Activated CD4-positive, CD25-positive, alpha-beta regulatory T cell treated with anti-CD3 and anti-CD28 coated beads, Interleukin-2, amount 50 U/mL, for 72 hours (primary cell): ENCODE measurements at regions not wholly inside any gene's neighbourhood (a gene's known extent, or its start where the extent isn't known, plus 50 kb on each side); places are given as distances from the start of the nearest gene placed in this dataset.
A peak's percentile ranks its signal among the peaks of the same experiment; 100 is the strongest.

Source experiments
- DNase-seq: peaks from one replicate; pipeline ENCODE4 v3.0.0; 2021

GRCh38 chr1:239896569-239896968 lies 195.1 kb upstream of the FMN2 start:
- no peak for DNase-seq

GRCh38 chr1:239896980-239897379 lies 194.7 kb upstream of the FMN2 start:
- DNase-seq: no peak

GRCh38 chr1:239897458-239897857 lies 194.2 kb upstream of the FMN2 start:
- no peak for DNase-seq

- DNase-seq: peak; percentile 64
Observed at GRCh38 chr1:239898062-239898730, 193.5 kb upstream of the FMN2 start.

- DNase-seq: no peak
Observed at GRCh38 chr1:239899747-239900146, 191.9 kb upstream of the FMN2 start.

- no peak for DNase-seq
Observed at GRCh38 chr1:239906394-239906793, 185.3 kb upstream of the FMN2 start.

GRCh38 chr1:239909898-239910297 lies 181.8 kb upstream of the FMN2 start:
- no peak for DNase-seq

GRCh38 chr1:239912471-239912870 lies 179.2 kb upstream of the FMN2 start:
- no peak for DNase-seq

- no peak for DNase-seq
Observed at GRCh38 chr1:239913141-239913585, 178.5 kb upstream of the FMN2 start.

GRCh38 chr1:239914751-239915231 lies 176.9 kb upstream of the FMN2 start:
- no peak for DNase-seq

GRCh38 chr1:239918634-239919033 lies 173.0 kb upstream of the FMN2 start:
- DNase-seq: no peak

- no peak for DNase-seq
Observed at GRCh38 chr1:239920214-239920613, 171.5 kb upstream of the FMN2 start.

GRCh38 chr1:239922778-239923522 lies 168.7 kb upstream of the FMN2 start:
- no peak for DNase-seq

GRCh38 chr1:239924741-239925350 lies 166.8 kb upstream of the FMN2 start:
- no peak for DNase-seq

GRCh38 chr1:239926184-239926583 lies 165.5 kb upstream of the FMN2 start:
- no peak for DNase-seq

- no peak for DNase-seq
Observed at GRCh38 chr1:239929317-239929716, 162.4 kb upstream of the FMN2 start.

GRCh38 chr1:239930686-239931262 lies 160.9 kb upstream of the FMN2 start:
- no peak for DNase-seq

- DNase-seq: no peak
Observed at GRCh38 chr1:239931341-239931740, 160.3 kb upstream of the FMN2 start.

- no peak for DNase-seq
Observed at GRCh38 chr1:239939602-239940001, 152.1 kb upstream of the FMN2 start.

- no peak for DNase-seq
Observed at GRCh38 chr1:239943761-239944160, 147.9 kb upstream of the FMN2 start.

GRCh38 chr1:239944666-239945065 lies 147.0 kb upstream of the FMN2 start:
- DNase-seq: no peak

GRCh38 chr1:239947801-239948200 lies 143.9 kb upstream of the FMN2 start:
- DNase-seq: no peak

GRCh38 chr1:239951511-239952140 lies 140.1 kb upstream of the FMN2 start:
- DNase-seq: peak; percentile 41
